Posterior vena cava (tissue), 2 donors: ENCODE measurements at regions not wholly inside any gene's neighbourhood (a gene's known extent, or its start where the extent isn't known, plus 50 kb on each side); places are given as distances from the start of the nearest gene placed in this dataset.
"Not testable (repeated sequence)": the region's sequence is repeated elsewhere in the genome, so short reads cannot be mapped to it uniquely, and the experiment has no call there.

Experiments
- DNase-seq: peaks from one replicate; pipeline ENCODE4 v3.0.0-alpha.2; 2020; ENCODE audit warnings: low spot score
- intact Hi-C, 2 donors: fragments of 100-400 bp; cut with DNase I; formaldehyde crosslinking; loops; one replicate each; pipeline versions ENCODE4 v1.14.1 to v1.14.2; 2022 to 2023
- donor health status: DM: yes; HTN: yes; CAD: no.
- donor health status: DM: yes; HTN: yes; CAD: no.

- intact Hi-C loops = no loop called here
- no peak for DNase-seq
These were observed 212.5 kb upstream of the DDHD1 start for GRCh38 chr14:53365486-53366130.

GRCh38 chr14:53362916-53363315 is 209.8 kb upstream of the DDHD1 start:
- DNase-seq, intact Hi-C loops: not testable (repeated sequence)

- DNase-seq = no peak
- intact Hi-C loops = no loop called here
These were observed 207.7 kb upstream of the DDHD1 start for GRCh38 chr14:53360829-53361228.

- no peak for DNase-seq
- intact Hi-C loops = no loop called here
These were observed 205.0 kb upstream of the DDHD1 start for GRCh38 chr14:53358166-53358565.

GRCh38 chr14:53356361-53357150 is 203.4 kb upstream of the DDHD1 start:
- DNase-seq = no peak
- intact Hi-C loops = no loop called here

GRCh38 chr14:53355581-53356112 is 202.5 kb upstream of the DDHD1 start:
- intact Hi-C loops = no loop called here
- no peak for DNase-seq

- DNase-seq = no peak
- intact Hi-C loops = no loop called here
These were observed 201.2 kb upstream of the DDHD1 start for GRCh38 chr14:53354336-53354735.

- intact Hi-C loops = no loop called here
- DNase-seq = no peak
These were observed 197.7 kb upstream of the DDHD1 start for GRCh38 chr14:53350866-53351265.

GRCh38 chr14:53350429-53350828 is 197.3 kb upstream of the DDHD1 start:
- intact Hi-C loops = no loop called here
- no peak for DNase-seq

GRCh38 chr14:53346988-53347387 is 193.9 kb upstream of the DDHD1 start:
- intact Hi-C loops = no loop called here
- DNase-seq = no peak

GRCh38 chr14:53341324-53341723 is 188.2 kb upstream of the DDHD1 start:
- intact Hi-C loops = no loop called here
- no peak for DNase-seq

GRCh38 chr14:53338192-53338591 is 185.1 kb upstream of the DDHD1 start:
- DNase-seq = no peak
- intact Hi-C loops = no loop called here

GRCh38 chr14:53336729-53337128 is 183.6 kb upstream of the DDHD1 start:
- intact Hi-C loops = no loop called here
- no peak for DNase-seq

GRCh38 chr14:53333809-53334208 is 180.7 kb upstream of the DDHD1 start:
- intact Hi-C loops = no loop called here
- no peak for DNase-seq

- intact Hi-C loops = no loop called here
- DNase-seq = no peak
These were observed 178.8 kb upstream of the DDHD1 start for GRCh38 chr14:53331921-53332320.

- DNase-seq = no peak
- intact Hi-C loops = no loop called here
These were observed 178.1 kb upstream of the DDHD1 start for GRCh38 chr14:53331247-53331646.

- no peak for DNase-seq
- intact Hi-C loops = no loop called here
These were observed 177.3 kb upstream of the DDHD1 start for GRCh38 chr14:53330441-53330840.

- no peak for DNase-seq
- intact Hi-C loops = no loop called here
These were observed 175.7 kb upstream of the DDHD1 start for GRCh38 chr14:53328841-53329240.

GRCh38 chr14:53327716-53328115 is 174.6 kb upstream of the DDHD1 start:
- intact Hi-C loops = no loop called here
- no peak for DNase-seq

GRCh38 chr14:53325176-53325806 is 172.2 kb upstream of the DDHD1 start:
- intact Hi-C loops = no loop called here
- no peak for DNase-seq
